CD4-positive, alpha-beta T cell treated with Interleukin-17A for 4 hours (primary cell): ENCODE measurements at regions not wholly inside any gene's neighbourhood (a gene's known extent, or its start where the extent isn't known, plus 50 kb on each side); places are given as distances from the start of the nearest gene placed in this dataset.

ENCODE experiments used
- DNase-seq: peaks from one replicate; pipeline ENCODE4 v3.0.0-alpha.2; 2020; ENCODE audit warnings: mixed read lengths

DNA sequence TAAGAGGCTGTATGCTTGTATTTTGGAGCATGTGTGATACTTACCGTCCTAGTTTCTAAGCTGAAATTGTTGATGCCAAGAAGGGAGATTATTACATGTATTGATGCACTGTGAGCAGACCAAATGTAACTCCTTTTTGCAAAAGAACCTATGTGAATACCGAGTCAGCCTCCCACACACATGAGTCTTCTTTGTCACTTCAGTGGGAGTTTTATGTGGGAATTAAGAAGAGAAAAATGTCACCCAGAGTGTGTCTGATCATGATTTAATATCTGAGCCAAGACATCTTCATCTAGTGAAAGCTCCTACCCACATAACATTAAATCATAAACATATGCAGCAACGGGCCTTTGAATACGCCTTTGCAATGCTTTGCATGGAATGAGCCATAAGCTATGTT lies 380.3 kb upstream of the ACTBL2 start:
- no peak for DNase-seq

DNA sequence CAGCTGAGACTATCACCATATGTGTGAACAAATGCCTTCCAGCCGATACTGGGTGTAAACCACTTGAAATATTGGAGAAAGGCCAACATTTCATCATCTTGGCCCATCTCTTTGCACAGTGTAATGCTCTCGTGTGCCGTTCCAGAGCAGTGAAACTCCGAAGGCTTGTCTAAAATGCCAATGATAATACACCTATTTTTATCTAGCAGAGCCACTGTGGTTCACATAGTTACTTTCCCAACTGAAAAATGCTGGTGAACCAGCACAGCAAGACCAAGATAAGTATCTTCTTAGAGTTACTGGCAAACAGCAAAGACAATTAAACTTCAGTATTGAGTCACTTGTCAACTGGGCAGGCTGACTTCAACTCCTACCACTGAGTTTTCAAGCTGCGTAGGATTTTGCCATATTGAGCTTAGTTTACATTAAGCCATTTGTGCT lies 379.9 kb upstream of the ACTBL2 start:
- DNase-seq, result no peak

DNA sequence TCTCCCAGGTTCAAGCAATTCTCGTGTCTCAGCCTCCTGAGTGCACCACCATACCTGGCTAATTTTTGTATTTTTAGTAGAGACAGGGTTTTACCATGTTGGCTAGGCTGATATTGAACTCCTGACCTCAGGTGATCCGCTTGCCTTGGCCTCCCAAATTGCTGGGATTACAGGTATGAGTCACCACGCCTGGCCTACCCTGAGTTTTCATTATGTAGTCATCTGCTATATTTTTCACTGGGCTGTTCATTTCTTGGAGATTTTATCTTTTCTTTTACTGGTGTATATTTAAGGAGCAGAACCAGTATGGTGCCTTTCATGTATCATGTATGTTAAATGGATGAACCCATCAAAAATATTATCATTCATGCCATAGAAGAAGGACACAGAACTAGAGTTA lies 377.0 kb upstream of the ACTBL2 start:
- no peak for DNase-seq

DNA sequence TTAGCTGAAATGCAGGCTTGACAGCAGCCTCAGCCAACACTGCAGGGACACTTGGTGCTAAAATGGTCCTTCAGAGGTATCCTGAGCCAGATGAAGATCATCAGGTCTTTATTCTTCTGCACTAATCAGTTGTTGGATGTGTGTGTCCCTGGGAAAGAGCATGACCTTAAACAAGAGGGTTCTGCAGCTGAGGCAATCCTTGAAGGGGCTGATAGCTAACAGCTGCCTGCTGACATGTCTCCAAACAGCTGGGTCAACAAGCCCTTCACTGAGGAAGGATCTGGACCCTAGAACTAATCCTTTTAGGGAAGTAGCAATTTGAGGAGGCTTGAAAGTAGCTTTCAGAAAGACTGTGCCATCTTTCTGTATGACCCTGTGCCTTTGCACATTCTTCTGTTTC lies 376.3 kb upstream of the ACTBL2 start:
- DNase-seq, result no peak

- no peak for DNase-seq
Measured at GRCh38 chr5:57857696-57858095, 375.1 kb upstream of the ACTBL2 start.

- no peak for DNase-seq
Measured at GRCh38 chr5:57855831-57856230, 373.2 kb upstream of the ACTBL2 start.

- DNase-seq, result no peak
Measured at GRCh38 chr5:57853929-57854697, 371.5 kb upstream of the ACTBL2 start.

DNA sequence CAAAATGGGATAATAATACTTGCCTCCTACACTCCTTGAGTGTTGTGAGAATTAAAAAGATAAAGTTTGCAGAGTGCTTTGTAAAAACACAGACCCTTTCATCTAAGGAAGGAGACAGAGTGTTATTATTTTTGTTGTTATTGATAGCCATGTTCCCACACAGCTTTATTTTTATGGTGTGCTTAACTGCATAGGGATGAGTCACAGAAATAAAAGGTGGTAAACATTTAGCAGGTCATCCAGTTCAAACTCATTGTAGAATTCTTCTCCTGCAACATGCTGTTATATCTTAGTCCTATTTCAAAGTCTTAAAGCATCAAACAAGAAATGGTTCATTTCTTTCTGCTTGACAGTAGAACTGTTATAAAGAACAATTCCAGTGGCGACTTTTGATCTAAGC lies 367.5 kb upstream of the ACTBL2 start:
- no peak for DNase-seq

DNA sequence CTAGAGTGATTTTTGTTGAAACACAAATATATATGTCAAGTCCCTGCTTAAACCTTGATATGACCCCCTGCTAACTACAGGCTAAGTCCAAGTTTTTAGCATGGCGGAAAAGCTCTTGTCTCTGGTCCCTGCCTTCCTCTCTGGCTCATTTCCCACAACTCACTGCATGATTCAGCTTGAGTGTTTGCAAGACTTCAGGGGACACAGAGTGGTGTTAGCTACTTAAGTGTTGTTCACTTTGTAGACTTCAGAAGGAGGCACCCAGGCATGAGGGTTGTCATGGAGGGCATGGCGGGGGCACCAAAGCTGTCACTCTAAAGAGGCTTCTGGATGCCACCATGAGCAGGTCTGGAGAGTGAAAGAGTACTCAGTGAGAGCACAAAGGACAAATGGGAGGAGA lies 362.4 kb upstream of the ACTBL2 start:
- DNase-seq, result no peak

GRCh38 chr5:57844410-57844809 lies 361.8 kb upstream of the ACTBL2 start:
- DNase-seq, result no peak

- no peak for DNase-seq
Measured at GRCh38 chr5:57843059-57843367, 360.4 kb upstream of the ACTBL2 start.

DNA sequence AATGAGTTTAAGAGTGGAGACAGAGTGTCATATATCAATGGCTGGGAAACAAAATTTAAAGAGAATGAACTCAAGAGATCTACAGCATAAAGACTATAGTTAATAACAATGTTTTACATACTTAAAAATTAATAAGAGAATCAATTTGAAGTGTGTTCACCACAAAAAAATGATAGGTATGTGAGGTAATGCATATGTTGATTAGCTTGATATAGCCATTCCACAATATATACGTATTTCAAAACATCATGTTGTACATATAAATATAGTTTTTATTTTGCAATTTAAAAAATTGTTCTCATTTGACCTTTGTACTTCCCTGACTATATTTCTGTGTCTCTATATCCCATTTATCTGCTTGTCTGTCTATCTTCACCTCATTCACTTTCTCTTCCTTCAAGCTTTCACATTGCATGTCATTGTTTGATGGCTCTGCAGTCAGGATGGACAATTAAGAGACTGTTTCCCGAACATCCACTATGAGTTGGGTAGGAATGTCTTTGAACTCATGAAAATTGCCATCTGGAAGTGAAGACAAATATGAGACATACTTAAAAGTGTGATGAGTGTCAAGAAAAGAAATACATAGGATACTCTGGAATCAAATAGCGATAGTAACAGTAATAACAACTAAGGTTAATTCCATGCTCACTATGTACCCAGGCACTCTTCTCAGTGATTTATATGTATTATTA lies 359.9 kb upstream of the ACTBL2 start:
- DNase-seq, result no peak

- DNase-seq, result no peak
Measured at GRCh38 chr5:57841676-57842363, 359.2 kb upstream of the ACTBL2 start.

DNA sequence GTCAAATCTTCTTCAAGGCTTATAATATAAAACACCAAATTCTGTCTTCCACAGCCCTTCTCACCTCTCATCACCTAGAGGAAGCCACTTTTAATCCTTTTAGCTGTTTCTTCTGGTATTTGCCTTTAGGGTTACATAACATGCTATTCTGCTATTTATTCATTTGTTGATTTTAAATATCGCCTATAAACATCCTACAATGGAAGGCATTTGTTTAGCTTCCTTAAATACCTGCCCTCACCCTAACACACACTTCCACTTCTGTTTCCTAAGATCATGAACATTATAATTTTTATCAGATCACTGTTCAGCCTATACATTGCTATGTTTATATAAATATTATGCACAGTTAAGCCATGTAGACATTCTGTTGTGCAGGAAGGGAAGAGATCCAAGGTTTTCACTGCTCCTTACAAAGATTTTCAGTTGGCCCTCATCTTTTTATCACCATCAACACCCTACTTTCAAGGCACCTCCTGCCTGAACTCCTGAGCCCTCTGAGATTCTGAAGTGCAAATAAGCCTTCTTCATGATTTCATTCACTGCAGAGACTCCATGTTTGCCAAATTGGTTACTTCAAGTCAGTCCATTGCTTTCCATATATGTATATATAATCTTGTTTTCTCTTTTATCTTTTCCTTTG lies 356.9 kb upstream of the ACTBL2 start:
- DNase-seq, result no peak

DNA sequence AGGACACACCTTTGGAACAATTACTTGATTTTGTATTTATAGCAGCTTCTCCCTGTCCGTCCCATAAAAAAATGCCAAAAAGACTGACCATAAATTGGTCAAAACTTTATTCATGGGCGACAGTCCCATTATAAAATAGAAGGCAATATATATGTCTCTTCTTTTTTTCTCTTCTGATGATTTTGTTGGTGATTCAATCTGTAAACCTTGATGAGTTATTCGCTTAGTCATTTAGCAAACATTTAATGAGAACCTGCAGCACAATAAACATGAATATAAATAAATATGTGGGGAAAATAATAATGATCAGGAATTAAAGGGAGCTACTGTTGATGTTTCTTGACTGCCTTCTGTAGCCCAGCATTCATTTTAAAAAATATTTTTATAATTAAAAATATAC lies 356.4 kb upstream of the ACTBL2 start:
- DNase-seq, result no peak

GRCh38 chr5:57836921-57837320 lies 354.3 kb upstream of the ACTBL2 start:
- no peak for DNase-seq

DNA sequence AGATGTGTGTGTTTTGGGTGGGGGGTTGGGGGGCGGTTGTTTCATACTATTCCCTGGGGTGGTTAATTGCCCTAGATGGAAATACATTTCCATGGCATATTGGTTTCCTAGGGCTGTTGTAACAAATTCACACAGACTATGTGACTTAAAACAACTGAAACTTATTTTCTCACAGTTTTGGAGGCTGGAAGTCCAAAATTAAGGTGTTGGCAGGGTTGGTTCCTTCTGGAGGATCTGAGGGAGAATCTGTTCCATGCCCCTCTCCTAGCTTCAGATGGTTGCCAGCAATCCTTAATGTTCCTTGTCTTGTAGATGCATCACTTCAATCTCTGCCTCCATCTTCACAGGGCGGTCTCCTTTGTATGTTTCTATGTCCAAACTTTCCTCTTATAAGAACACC lies 353.7 kb upstream of the ACTBL2 start:
- no peak for DNase-seq

GRCh38 chr5:57834829-57835608 lies 352.4 kb upstream of the ACTBL2 start:
- no peak for DNase-seq

DNA sequence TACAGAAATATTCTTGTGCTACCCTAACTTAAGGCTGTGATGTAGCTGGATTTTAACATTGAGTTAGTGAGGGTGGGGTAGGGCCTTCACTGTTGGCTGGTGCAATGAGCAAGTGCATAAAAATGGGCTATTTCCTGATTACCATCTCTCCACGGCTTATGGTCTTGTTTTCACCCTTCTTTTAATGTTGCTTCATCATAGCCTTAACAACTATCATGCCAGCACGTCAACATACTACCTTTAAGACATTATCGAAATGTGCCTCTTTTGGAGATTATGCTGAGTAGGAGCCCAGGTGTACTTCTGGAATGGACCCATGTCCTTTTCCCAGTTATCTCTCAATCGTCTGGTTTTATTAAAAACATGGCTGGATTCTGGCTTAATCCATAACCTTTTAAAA lies 350.9 kb upstream of the ACTBL2 start:
- DNase-seq, result no peak

DNA sequence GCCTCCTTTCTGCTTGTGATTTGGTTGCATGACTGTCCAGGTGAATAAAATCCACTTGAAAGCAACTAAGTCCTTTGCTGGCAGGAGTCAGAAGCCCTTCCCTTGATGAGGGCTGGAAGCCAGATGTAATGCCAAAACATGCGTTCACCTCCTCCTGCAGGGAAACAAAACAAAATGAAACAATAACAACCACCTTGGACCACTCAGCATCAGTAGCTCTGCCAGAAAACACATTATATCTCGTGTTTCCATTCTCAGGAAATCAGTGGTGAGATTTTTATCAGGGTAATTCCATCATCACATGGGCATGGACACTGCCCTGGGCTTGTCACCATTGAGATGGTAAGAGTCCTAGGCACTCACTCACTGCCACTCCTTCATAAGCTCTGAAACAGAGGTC lies 350.3 kb upstream of the ACTBL2 start:
- DNase-seq, result no peak

- DNase-seq, result no peak
Measured at GRCh38 chr5:57831932-57832331, 349.3 kb upstream of the ACTBL2 start.

DNA sequence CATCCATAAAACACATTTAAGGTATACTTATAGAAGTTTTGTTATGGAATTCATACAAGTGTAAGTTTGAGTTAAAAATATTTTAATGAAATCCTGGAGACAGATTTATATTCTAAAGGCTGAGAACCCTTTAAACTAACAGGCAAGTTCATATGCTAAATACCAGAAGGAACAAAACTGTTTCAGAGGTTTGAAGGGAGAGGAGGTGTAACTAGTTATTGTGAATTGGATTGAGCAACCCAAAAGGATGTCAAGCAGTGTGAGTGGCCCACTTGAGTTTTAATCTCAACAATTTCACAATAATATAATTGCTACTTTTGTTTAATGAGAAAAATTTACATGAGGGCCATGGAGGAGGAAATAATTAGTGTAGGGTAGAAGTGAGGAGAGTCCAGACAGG lies 348.5 kb upstream of the ACTBL2 start:
- no peak for DNase-seq

DNA sequence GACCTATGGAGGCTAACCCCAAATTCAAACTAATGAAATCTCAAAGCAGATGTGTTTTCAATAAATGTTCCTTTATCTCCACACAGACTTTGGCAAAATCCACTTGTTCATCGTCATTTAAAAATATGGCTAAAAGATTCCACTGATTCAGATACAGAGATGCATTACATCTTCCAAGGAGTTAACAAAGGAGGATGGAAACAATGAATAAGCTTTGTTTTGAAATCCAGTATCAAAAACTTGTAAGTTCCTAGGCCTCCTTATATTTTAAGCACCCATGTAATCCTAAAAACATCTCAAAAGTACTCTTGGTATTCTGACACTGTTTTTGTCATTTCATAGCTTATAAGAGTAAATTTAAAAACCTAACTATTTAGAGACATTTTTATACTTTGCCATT lies 345.6 kb upstream of the ACTBL2 start:
- DNase-seq, result no peak
